HG03378 (cell line): ENCODE measurements at regions not wholly inside any gene's neighbourhood (a gene's known extent, or its start where the extent isn't known, plus 50 kb on each side); places are given as distances from the start of the nearest gene placed in this dataset.

Experiments
- ATAC-seq: cut with Tn5 transposase; IDR thresholded peaks from one replicate; pipeline ENCODE4 v1.9.1; 2021; ENCODE audit warnings: mild to moderate bottlenecking, moderate library complexity; ENCODE audit not compliant: unreplicated experiment

DNA sequence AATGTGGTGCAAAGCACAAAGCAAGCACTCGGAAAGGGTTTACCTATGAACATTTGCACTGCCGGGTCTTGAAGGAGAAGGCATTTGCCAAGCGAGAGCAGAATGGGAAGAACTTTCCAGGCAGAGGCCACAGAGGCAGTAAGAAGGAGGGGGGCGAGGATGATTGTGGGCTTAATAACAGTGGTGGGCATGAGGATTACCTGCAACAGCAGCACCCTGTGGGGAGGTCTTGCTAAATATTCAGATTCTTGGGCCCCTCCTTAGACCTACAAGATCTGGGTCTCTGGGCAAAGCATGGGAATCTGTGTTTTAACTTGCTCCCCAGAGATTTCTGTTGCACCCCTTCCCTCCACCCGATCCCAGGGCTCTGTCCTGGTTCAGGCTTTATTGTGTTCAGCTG lies 75.1 kb upstream of the ZBED5 start:
- ATAC-seq: no peak

DNA sequence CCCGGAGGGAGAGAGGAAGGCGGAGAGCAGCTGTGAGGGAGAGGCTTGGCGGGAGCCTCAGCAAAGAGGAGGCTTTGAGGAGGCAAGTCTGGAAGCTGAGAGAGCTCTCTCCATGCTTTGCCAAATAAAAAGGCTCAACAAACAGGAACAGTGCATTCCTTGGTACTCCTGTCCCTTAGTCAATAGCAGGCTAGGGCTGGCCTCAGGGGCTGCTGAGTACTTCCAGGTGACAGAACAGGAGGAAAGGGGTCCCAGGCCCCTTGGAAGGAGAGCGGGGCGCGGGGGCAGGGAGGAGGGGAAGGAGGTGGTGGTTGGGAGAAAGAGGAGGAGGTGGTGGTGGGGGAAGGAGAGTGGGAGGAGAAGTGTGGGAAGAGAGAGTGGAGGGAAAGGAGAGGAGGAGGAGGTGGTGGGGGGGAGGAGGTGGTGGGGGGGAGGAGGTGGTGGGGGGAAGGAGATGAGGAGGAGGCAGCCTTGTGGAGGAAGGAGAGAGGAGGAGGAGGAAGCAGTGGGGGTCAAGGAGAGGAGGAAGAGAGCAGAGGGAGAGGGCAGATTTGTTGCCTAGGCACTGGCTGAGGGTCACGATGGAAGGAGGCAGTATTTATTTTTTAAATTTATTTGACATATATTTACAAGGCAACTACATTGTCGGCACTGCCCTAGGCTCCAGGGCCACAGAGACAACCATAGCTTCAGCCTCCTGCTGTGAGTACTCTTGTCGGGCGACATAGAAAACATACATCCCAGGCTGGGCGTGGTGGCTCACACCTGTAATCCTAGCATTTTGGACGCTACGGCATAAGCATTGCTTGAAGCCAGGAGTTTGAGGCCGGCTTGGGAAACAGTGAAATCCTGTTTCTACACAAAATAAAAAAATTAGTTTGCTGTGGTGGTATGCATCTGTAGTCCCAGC lies 74.2 kb upstream of the ZBED5 start:
- no peak for ATAC-seq

DNA sequence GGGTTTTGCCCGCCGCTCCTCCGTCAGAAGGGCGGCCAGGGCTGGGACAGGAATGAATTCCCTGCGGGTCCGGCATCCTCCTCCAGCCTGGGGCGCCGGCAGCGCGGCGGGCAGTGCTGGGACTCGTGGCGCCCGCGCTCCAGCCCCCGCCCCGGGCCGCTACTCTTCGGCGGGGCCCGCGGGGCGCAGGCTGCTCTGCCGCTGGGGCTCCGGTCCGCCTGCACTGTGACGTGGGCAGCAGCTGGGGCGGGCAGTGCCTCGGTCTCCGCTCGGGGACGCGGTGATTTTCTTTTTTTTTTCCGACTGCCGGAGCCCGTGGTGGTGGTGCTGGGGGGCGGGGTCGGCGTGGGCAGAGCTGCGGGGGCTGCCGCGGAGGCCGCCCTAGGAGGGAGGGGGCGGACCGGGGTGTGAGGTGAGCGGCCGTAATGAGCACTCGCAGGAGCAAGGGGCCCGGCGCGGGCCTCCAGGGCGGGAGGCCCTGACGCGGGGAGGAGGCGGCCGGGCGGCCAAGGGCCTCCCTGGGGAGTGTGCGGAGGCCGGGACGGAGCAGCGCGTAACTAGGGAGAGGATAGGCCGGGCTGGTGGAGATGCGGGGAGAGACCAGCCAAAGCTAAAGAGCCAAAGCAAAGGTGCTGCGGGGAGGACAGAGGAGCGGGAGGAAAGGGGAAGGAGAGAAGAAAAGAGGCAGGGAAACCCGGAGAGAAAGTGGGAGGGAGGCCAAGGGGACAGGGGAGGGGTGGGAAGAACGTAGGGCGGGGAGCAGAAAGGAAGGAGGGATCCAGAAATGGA lies 73.3 kb upstream of the ZBED5 start:
- no peak for ATAC-seq

DNA sequence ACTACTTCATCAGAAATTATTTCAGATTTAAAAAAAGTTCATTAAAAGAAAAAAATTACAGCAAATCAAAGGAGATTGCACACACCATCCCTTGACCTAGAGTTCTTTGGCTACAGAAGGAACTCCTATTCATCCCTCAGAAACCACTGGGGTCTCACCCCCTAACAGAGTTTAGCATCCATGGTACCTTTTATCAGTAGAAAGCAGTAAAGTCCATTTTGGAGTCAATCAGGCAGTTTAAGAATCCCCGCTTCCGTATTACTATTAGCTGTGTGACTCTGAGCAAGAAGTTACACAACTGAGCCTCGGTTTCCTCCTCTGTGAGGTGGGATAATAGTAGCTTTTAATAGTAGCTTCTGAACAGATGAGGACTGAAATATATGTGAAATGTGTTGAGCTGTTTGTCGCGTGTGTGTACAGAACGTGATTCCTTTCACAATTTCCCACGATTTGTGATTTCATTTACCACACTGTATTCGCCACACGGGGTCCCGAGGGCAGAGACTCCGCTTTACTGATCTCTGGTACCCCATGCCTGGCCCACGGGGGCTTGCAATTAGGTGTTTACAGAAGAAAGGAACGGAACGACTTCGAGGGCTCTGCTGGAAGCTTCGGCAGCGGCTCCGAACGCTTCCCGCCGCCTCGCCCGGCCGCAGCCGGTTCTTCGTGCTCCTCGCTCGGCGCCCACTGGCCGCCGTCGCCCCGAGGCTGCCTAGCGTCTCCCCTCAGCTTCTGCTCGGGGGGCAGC lies 72.5 kb upstream of the ZBED5 start:
- ATAC-seq: no peak

DNA sequence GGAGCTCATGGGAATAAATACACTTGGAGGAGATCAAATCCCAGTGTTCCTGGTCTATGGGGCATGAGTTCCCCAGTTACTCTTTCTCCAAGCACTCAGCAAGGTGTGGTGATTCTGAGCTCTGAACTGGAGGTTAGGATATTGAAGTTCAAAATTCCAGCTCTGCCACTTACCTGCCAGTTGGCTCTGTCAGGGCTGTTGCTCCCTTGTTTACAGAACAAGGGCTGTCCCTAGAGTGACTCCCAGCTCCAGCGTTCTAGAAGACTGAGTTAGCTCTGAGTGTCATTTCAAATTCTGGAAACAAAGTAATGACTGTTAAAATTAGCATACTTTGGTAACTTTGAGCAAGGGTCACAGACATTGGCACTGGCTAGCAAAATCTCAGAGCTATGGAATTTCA lies 69.7 kb upstream of the ZBED5 start:
- no peak for ATAC-seq

DNA sequence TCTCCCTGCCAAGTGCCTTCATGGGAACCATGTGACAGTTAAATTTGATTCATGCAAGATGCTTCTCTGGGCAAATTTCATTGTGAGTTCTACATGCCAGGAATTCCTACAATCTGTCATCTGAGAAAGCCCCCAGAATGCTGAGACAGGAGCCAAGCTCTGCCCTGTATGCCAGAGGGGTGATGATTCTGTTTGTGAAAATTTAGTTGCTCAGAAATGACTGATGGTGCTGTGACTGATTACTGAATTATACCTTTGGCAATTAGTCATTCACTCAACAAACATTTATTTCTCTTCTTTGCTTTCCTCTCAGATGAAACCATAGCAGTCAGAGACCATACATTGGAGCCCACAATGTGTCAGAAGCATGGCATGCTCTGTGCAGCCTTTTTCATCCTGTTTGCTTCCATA lies 69.0 kb upstream of the ZBED5 start:
- ATAC-seq: no peak

DNA sequence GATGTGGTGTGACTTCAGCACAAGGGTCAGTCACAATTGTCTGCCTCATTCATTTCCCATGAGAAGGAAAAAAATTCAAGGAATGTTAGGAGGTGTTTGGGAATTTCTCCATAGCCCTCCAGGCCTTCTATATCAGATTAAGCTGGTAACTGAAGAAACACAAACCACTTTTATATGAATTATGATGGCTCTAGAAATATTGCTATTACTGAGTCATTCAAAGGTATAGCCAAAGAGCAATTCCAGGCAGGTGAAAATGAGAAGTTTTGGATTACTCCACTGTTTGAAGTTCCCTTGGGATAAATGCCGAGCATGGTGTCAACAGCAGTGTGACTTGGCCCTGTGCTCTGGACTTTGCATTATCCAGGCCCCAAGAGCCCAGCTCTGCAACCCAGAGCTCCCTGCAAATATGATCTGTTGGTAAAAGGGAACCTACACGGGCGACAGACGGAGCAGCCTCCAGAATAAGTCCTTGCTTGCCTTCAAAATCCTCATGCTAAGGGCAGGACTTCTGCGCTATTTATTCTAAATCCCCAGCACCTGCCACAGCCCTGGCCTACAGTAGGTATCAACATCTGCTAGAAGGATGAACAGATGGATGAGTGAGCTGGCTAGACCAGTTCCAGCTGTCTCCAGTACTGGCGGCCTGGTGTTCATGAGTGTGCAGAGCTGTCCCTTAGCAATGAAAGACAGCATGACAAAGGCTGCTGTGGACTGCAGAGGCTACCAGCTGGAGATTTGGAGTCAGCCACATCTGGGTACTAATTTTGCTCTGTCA lies 67.5 kb upstream of the ZBED5 start:
- no peak for ATAC-seq

DNA sequence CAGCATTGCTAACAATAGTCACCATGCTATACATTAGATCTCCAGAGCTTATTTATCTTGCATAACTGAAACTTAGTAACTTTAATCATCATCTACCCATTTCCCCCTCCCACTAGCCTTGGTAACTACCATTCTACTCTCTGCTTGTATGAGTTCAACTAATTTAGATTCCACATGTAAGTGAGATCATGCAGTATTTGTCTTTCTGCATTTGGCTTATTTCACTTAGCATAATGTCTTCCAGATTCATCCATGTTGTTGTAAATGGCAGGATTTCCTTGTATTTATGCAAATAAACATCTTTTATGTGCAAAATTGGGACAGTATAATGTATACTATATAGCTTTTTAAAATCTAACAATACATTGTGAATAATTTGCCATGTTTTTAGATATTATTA lies 66.0 kb upstream of the ZBED5 start:
- ATAC-seq: no peak

DNA sequence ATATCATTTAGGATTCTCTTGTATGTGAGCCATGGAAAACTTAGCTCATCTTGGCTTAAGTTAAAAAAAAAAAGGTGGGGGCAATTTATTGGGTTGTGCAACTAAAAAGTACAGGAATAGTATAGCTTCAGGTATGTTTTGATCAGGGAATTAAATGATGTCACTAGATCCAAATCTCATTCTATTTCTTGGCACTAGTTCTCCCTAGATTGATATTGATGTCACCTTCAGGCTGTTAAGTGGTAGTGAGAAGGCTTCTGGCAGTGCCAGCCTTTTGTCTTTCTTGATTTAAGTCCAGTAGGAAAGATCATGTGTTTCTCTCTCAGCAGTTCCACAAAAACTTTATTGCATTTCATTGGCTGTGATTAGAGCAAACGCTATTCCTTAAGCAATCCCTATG lies 65.0 kb upstream of the ZBED5 start:
- ATAC-seq: no peak

DNA sequence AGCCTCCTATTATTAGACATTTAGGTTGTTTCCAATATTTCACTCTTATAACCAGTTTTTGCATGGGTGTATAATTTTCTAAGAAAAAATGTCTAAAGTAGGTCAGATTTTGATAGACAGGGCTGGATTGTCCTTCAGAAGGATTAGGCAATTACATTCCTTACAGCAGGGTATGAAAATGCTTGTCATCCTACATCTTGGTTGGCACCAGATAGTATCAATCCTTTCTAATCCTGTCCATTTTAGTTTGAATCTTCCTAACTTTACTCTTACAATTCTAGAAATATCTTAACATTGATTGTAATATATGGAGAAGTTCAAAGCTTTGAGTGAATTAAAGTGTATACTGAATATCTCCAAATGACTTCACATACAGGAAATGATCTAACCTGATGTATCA lies 63.0 kb upstream of the ZBED5 start:
- no peak for ATAC-seq

DNA sequence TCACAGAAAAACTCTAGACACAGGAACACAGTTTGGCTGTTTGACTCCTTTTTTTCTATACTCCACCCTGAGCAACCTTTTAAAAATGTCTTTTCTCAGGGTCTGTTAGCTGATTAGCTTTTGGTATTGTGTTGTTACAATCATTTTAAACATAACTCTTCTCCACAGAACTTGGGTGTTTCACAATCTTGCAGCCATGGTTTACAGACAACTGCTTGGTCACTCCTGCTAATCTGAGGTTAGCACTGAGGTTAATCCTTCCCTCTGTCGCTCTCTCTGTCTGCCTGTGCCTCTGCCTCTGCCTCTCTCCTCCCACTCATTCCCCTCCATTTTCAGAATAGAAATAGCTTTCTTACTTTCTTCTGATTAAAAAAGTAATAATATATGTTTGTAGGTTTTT lies 62.4 kb upstream of the ZBED5 start:
- no peak for ATAC-seq

DNA sequence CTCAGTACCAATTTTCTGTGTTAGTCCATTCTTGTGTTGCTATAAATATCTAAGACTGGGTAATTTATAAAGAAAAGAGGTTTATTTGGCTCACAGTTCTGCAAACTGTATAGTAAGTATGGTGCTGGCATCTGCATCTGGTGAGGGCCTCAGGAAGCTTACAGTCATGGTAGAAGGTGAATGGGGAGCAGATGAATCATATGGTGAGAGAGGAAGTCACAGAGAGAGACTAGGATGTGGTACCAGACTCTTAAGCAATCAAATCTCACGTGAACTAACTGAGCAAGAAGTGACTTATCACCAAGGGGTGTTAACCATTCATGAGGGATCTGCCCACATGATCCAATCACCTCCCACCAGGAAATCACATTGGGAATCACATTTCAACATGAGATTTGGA lies 60.8 kb upstream of the ZBED5 start:
- ATAC-seq: no peak

DNA sequence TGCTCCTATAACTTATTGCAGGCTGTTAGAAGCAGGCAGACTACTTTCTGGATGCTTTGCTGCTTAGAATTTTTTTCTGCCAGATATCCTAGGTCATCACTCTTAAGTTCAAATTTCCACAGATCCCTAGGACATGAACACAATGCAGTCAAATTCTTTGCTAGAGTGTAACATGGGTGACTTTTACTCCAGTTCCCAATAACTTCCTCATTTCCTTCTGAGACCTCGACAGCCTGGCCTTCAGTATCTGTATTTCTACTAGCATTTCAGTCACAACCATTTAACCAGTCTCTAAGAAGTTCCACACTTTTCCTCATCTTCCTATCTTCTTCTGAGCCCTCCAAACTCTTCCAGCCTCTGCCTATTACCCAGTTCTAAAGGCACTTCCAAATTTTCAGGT lies 60.4 kb upstream of the ZBED5 start:
- no peak for ATAC-seq

DNA sequence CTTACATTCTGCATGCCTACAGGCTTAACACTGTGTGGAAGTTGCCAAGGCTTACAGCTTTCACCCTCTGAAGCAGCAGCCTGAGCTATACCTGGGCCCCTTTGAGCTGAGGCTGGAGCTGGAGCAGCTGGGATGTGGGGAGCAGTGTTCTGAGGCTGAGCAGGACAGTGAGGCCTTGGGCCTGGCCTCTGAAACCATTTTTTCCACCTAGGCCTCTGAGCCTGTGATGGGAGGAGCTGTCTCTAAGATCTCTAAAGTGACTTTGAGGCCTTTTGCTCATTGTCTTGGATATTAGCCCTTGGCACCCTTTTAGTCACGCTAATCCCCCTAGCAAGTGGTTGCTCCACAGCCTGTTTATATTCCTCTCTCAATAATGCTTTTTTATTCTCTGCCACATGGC lies 59.9 kb upstream of the ZBED5 start:
- no peak for ATAC-seq

DNA sequence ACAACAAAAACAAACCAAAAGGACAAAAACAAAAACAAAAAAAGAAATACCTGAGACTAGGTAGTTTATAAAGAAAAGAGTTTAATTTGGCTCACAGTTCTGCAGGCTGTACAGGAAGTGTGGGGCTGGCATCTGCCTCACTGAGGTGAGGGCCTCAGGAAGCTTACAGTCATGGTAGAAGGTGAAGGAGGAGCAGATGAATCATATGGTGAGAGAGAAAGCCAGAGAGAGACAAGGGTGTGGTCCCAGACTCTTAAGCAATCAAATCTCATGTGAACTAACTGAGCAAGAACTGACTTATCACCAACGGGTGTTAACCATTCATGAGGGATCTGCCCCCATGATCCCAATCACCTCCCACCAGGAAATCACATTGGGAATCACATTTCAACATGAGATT lies 58.8 kb upstream of the ZBED5 start:
- ATAC-seq: no peak

DNA sequence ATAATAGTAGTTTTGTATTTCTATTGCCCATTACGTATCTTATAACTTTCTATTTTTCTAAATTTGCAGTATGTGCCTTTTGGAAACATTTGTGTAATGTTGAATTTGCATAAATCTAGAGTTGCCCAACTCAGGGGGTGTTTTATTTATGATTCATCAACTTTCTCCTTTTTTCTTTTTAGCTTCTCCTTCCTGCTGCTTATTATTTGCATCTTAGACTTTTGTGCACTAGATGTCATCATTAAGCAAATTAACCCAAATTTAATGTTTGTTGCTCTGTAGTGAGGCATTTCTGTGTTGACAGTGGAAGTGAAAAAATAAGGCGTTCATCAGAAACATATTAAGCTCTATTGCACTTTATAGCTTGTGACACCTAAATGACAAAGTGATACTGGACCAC lies 56.2 kb upstream of the ZBED5 start:
- no peak for ATAC-seq

DNA sequence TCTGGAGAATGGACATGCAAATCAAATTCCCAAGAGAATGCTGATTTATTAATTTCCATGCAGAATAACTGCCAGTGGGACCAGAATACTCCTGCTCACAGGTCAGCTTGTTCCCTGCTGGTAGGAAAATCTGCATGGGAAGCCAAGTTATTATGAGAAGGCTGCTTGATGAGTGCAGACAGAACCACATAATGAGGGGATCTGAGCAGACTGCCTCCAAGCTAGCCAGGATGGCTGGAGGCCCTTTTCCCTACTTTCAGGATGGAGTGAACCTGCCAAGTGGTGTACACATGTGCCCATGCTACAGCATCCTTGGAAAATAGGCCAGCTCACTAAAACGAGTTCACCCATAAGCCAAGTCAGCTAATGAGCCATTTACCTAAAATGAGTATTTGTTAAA lies 55.2 kb upstream of the ZBED5 start:
- ATAC-seq: no peak

DNA sequence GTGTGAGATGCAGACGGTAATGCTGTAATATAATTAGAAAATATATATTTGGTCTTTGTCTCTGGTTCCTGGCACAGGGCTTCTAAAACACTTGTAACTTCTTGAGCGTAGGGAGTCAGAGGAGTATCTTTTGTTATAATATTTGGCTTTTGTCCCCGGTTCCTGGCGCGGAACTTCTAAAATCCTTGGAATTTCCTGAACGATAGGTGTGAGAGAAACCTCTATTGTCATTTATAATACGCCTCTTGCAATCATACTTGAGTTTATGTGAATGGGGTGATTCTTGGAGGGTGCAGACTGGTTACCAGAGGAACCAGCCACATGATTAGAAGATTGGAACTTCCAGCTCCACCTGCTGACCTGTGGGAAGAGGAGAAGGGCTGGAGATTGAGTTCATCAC lies 54.1 kb upstream of the ZBED5 start:
- no peak for ATAC-seq

DNA sequence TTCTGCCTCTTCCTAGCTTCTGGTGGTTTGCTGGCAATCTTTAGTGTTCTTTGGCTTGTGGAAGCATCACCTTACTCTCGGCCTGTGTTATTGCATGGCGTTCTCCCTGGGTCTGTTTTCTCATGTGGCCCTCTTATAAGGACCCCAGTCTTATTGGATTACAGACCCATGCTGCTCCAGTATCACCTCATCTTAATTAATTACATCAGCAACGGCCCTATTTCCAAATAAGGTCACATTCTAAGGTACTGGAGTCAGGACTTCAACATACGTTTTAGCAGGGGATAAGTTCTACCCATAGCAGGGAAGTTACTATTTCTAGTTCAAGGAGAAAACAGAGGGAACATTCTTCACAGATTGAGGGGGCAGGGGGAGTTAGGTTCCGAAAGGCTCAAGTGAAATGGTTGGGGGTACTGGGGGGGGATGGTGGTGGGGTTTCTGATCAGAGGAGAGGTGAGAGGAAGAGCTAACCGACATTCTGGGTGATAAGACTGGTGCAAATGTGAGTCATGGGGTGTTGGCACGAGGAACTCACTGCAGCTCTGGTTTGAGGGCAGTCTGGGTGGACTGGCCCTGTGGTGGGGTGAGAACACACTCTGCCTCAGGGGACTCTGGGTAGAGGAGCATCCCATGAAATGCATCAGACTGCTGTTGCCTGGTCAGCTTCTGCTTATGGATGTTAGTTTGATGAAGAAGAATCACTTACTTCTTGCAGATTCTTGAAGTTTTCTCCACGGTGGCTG lies 51.5 kb upstream of the ZBED5 start:
- ATAC-seq: no peak
